ENCODE measurements at regions not wholly inside any gene's neighbourhood (a gene's known extent, or its start where the extent isn't known, plus 50 kb on each side); places are given as distances from the start of the nearest gene placed in this dataset.

GRCh38 chr3:41148901-41149300, 50.4 kb upstream of the CTNNB1 start:
- TF ChIP-seq CTCF (optimal IDR thresholded peaks at IDR 0.05 in 1 of 3, IDR thresholded peaks at IDR 0.05 in 1 of 3, conservative IDR thresholded peaks at IDR 0.05 in 1 of 3; ENCODE audit: extremely low read depth in 1 of 3, insufficient read depth in 2 of 3, low read length in 3 of 3) (no peak), EZH2 (IDR thresholded peaks at IDR 0.05; ENCODE audit: low read length) (no peak)

Measured in keratinocyte (primary cell).